Stimulated activated naive CD4-positive, alpha-beta T cell (primary cell): ENCODE measurements at regions not wholly inside any gene's neighbourhood (a gene's known extent, or its start where the extent isn't known, plus 50 kb on each side); places are given as distances from the start of the nearest gene placed in this dataset.

Source experiments
- DNase-seq, 6 experiments: peaks; one replicate each; lab custom pipeline; 2025; lab: John Stamatoyannopoulos, UW

GRCh38 chr20:20827992-20828597 lies 115.7 kb upstream of the RALGAPA2 start:
- DNase-seq: no peak

- DNase-seq: peak in 5 of 6 experiments; percentile 2 to 55 (median 26)
Measured at GRCh38 chr20:20824924-20825584, 112.6 kb upstream of the RALGAPA2 start.

- DNase-seq: no peak
Measured at GRCh38 chr20:20823476-20823881, 111.0 kb upstream of the RALGAPA2 start.

GRCh38 chr20:20821484-20822260 lies 109.2 kb upstream of the RALGAPA2 start:
- no peak for DNase-seq

- no peak for DNase-seq
Measured at GRCh38 chr20:20820785-20821483, 108.5 kb upstream of the RALGAPA2 start.

GRCh38 chr20:20820104-20820503 lies 107.7 kb upstream of the RALGAPA2 start:
- no peak for DNase-seq

GRCh38 chr20:20816969-20817755 lies 104.7 kb upstream of the RALGAPA2 start:
- no peak for DNase-seq

GRCh38 chr20:20815711-20816455 lies 103.4 kb upstream of the RALGAPA2 start:
- no peak for DNase-seq

GRCh38 chr20:20814685-20815084 lies 102.2 kb upstream of the RALGAPA2 start:
- no peak for DNase-seq

- no peak for DNase-seq
Measured at GRCh38 chr20:20812136-20812535, 99.7 kb upstream of the RALGAPA2 start.

GRCh38 chr20:20808016-20808415 lies 95.6 kb upstream of the RALGAPA2 start:
- no peak for DNase-seq

- no peak for DNase-seq
Measured at GRCh38 chr20:20806121-20807095, 94.0 kb upstream of the RALGAPA2 start.

- DNase-seq: no peak
Measured at GRCh38 chr20:20803011-20803410, 90.6 kb upstream of the RALGAPA2 start.

GRCh38 chr20:20802328-20802727 lies 89.9 kb upstream of the RALGAPA2 start:
- DNase-seq: no peak

- DNase-seq: no peak
Measured at GRCh38 chr20:20799716-20800312, 87.4 kb upstream of the RALGAPA2 start.

GRCh38 chr20:20797521-20798310 lies 85.3 kb upstream of the RALGAPA2 start:
- DNase-seq: no peak

- DNase-seq: no peak
Measured at GRCh38 chr20:20796766-20797440, 84.5 kb upstream of the RALGAPA2 start.

GRCh38 chr20:20795721-20796120 lies 83.3 kb upstream of the RALGAPA2 start:
- no peak for DNase-seq
